ENCODE measurements at regions not wholly inside any gene's neighbourhood (a gene's known extent, or its start where the extent isn't known, plus 50 kb on each side); places are given as distances from the start of the nearest gene placed in this dataset.
A peak's percentile ranks its signal among the peaks of the same experiment; 100 is the strongest.

GRCh38 chr12:46677749-46678148 lies 148.0 kb downstream of the SLC38A4 start:
- H3K9me3 Mint-ChIP-seq = no peaks in the 10 kb centered on the region
- no peak overlapping the region for H3K27ac Mint-ChIP-seq
- no peak for DNase-seq
- peaks cover 11% of the 10 kb centered on the region for H3K4me1 Mint-ChIP-seq (ENCODE audit: low read depth)
- H3K27me3 Mint-ChIP-seq = no peaks in the 10 kb centered on the region
- no peak overlapping the region for H3K4me3 Mint-ChIP-seq
- H3K36me3 Mint-ChIP-seq (ENCODE audit: low read depth) = no peaks in the 10 kb centered on the region

- H3K4me1 Mint-ChIP-seq (ENCODE audit: low read depth) = peaks cover 11% of the 10 kb centered on the region
- no peak for DNase-seq
- no peak overlapping the region for H3K27ac Mint-ChIP-seq
- no peak overlapping the region for H3K4me3 Mint-ChIP-seq
- H3K27me3 Mint-ChIP-seq = no peaks in the 10 kb centered on the region
- H3K36me3 Mint-ChIP-seq (ENCODE audit: low read depth) = no peaks in the 10 kb centered on the region
- no peaks in the 10 kb centered on the region for H3K9me3 Mint-ChIP-seq
Measured at GRCh38 chr12:46676797-46677520, 148.8 kb downstream of the SLC38A4 start.

GRCh38 chr12:46676396-46676795 lies 149.4 kb downstream of the SLC38A4 start:
- DNase-seq = no peak
- Mint-ChIP-seq H3K4me1 (ENCODE audit: low read depth) (peaks cover 11% of the 10 kb centered on the region), H3K27me3 (no peaks in the 10 kb centered on the region), H3K9me3 (no peaks in the 10 kb centered on the region), H3K27ac (no peak overlapping the region), H3K36me3 (ENCODE audit: low read depth) (no peaks in the 10 kb centered on the region), H3K4me3 (no peak overlapping the region)

GRCh38 chr12:46675736-46676135 lies 150.1 kb downstream of the SLC38A4 start:
- DNase-seq = peak; percentile 41
- Mint-ChIP-seq H3K4me1 (ENCODE audit: low read depth) (peaks cover 11% of the 10 kb centered on the region), H3K27me3 (no peaks in the 10 kb centered on the region), H3K36me3 (ENCODE audit: low read depth) (no peaks in the 10 kb centered on the region), H3K27ac (no peak overlapping the region), H3K4me3 (no peak overlapping the region), H3K9me3 (no peaks in the 10 kb centered on the region)

GRCh38 chr12:46674800-46675199 lies 151.0 kb downstream of the SLC38A4 start:
- Mint-ChIP-seq H3K4me3 (no peak overlapping the region), H3K36me3 (ENCODE audit: low read depth) (no peaks in the 10 kb centered on the region), H3K27ac (no peak overlapping the region), H3K9me3 (peaks cover 6% of the 10 kb centered on the region), H3K27me3 (no peaks in the 10 kb centered on the region), H3K4me1 (ENCODE audit: low read depth) (peaks cover 11% of the 10 kb centered on the region)
- DNase-seq = no peak

- Mint-ChIP-seq H3K27ac (no peak overlapping the region), H3K9me3 (peaks cover 6% of the 10 kb centered on the region), H3K27me3 (no peaks in the 10 kb centered on the region), H3K36me3 (ENCODE audit: low read depth) (no peaks in the 10 kb centered on the region), H3K4me3 (no peak overlapping the region), H3K4me1 (ENCODE audit: low read depth) (peaks cover 11% of the 10 kb centered on the region)
- no peak for DNase-seq
Measured at GRCh38 chr12:46674129-46674528, 151.7 kb downstream of the SLC38A4 start.

- Mint-ChIP-seq H3K4me3 (no peak overlapping the region), H3K36me3 (ENCODE audit: low read depth) (no peaks in the 10 kb centered on the region), H3K27me3 (no peaks in the 10 kb centered on the region), H3K9me3 (peaks cover 6% of the 10 kb centered on the region), H3K4me1 (ENCODE audit: low read depth) (peaks cover 8% of the 10 kb centered on the region), H3K27ac (no peak overlapping the region)
- DNase-seq = no peak
Measured at GRCh38 chr12:46671102-46671501, 154.7 kb downstream of the SLC38A4 start.

- no peak overlapping the region for H3K27ac Mint-ChIP-seq
- no peaks in the 10 kb centered on the region for H3K27me3 Mint-ChIP-seq
Measured at GRCh38 chr12:46670636-46671035, 155.2 kb downstream of the SLC38A4 start.

GRCh38 chr12:46669720-46670119 lies 156.1 kb downstream of the SLC38A4 start:
- Mint-ChIP-seq H3K9me3 (peaks cover 6% of the 10 kb centered on the region), H3K4me3 (no peak overlapping the region), H3K4me1 (ENCODE audit: low read depth) (peaks cover 16% of the 10 kb centered on the region), H3K27me3 (no peaks in the 10 kb centered on the region), H3K27ac (no peak overlapping the region), H3K36me3 (ENCODE audit: low read depth) (no peaks in the 10 kb centered on the region)
- no peak for DNase-seq

More at GRCh38 chr12:46670636-46671035, 155.2 kb downstream of the SLC38A4 start:
- Mint-ChIP-seq H3K36me3 (ENCODE audit: low read depth) (no peaks in the 10 kb centered on the region), H3K4me3 (no peak overlapping the region), H3K9me3 (peaks cover 6% of the 10 kb centered on the region), H3K4me1 (ENCODE audit: low read depth) (peaks cover 12% of the 10 kb centered on the region)
- DNase-seq = no peak

- DNase-seq = no peak
- no peaks in the 10 kb centered on the region for H3K36me3 Mint-ChIP-seq (ENCODE audit: low read depth)
Measured at GRCh38 chr12:46667551-46667950, 158.2 kb downstream of the SLC38A4 start.

GRCh38 chr12:46664761-46665287 lies 161.0 kb downstream of the SLC38A4 start:
- Mint-ChIP-seq H3K36me3 (ENCODE audit: low read depth) (no peaks in the 10 kb centered on the region), H3K9me3 (no peaks in the 10 kb centered on the region), H3K27ac (peak overlapping the region; percentile 67), H3K27me3 (no peaks in the 10 kb centered on the region), H3K4me1 (ENCODE audit: low read depth) (peaks cover 45% of the 10 kb centered on the region), H3K4me3 (peak overlapping the region; percentile 25)
- no peak for DNase-seq

More at GRCh38 chr12:46667551-46667950, 158.2 kb downstream of the SLC38A4 start:
- no peak overlapping the region for H3K4me3 Mint-ChIP-seq
- peaks cover 24% of the 10 kb centered on the region for H3K4me1 Mint-ChIP-seq (ENCODE audit: low read depth)
- H3K27ac Mint-ChIP-seq = no peak overlapping the region
- no peaks in the 10 kb centered on the region for H3K27me3 Mint-ChIP-seq
- H3K9me3 Mint-ChIP-seq = peaks cover 6% of the 10 kb centered on the region

GRCh38 chr12:46663318-46663717 lies 162.5 kb downstream of the SLC38A4 start:
- Mint-ChIP-seq H3K36me3 (ENCODE audit: low read depth) (no peaks in the 10 kb centered on the region), H3K9me3 (no peaks in the 10 kb centered on the region), H3K27me3 (no peaks in the 10 kb centered on the region), H3K27ac (no peak overlapping the region), H3K4me3 (no peak overlapping the region), H3K4me1 (ENCODE audit: low read depth) (peaks cover 54% of the 10 kb centered on the region)
- no peak for DNase-seq

GRCh38 chr12:46661110-46661845 lies 164.5 kb downstream of the SLC38A4 start:
- Mint-ChIP-seq H3K9me3 (no peaks in the 10 kb centered on the region), H3K4me3 (no peak overlapping the region), H3K27me3 (no peaks in the 10 kb centered on the region), H3K36me3 (ENCODE audit: low read depth) (no peaks in the 10 kb centered on the region), H3K4me1 (ENCODE audit: low read depth) (peaks cover 51% of the 10 kb centered on the region), H3K27ac (peak overlapping the region; percentile 60)
- no peak for DNase-seq

GRCh38 chr12:46660719-46661109 lies 165.1 kb downstream of the SLC38A4 start:
- H3K4me1 Mint-ChIP-seq (ENCODE audit: low read depth) = peaks cover 48% of the 10 kb centered on the region
- no peaks in the 10 kb centered on the region for H3K27me3 Mint-ChIP-seq
- H3K27ac Mint-ChIP-seq = peak overlapping the region; percentile 47
- no peak for DNase-seq
- no peak overlapping the region for H3K4me3 Mint-ChIP-seq
- no peaks in the 10 kb centered on the region for H3K36me3 Mint-ChIP-seq (ENCODE audit: low read depth)
- H3K9me3 Mint-ChIP-seq = no peaks in the 10 kb centered on the region

- peaks cover 43% of the 10 kb centered on the region for H3K4me1 Mint-ChIP-seq (ENCODE audit: low read depth)
- peak overlapping the region; percentile 63 for H3K27ac Mint-ChIP-seq
- H3K4me3 Mint-ChIP-seq = no peak overlapping the region
- no peak for DNase-seq
- H3K27me3 Mint-ChIP-seq = no peaks in the 10 kb centered on the region
- no peaks in the 10 kb centered on the region for H3K36me3 Mint-ChIP-seq (ENCODE audit: low read depth)
- no peaks in the 10 kb centered on the region for H3K9me3 Mint-ChIP-seq
Measured at GRCh38 chr12:46660276-46660675, 165.5 kb downstream of the SLC38A4 start.
